HG02885 (cell line): ENCODE measurements at regions not wholly inside any gene's neighbourhood (a gene's known extent, or its start where the extent isn't known, plus 50 kb on each side); places are given as distances from the start of the nearest gene placed in this dataset.

Source experiments
- ATAC-seq: cut with Tn5 transposase; IDR thresholded peaks from one replicate; pipeline ENCODE4 v1.9.1; 2021; ENCODE audit warnings: mild to moderate bottlenecking; ENCODE audit not compliant: unreplicated experiment, poor library complexity

DNA sequence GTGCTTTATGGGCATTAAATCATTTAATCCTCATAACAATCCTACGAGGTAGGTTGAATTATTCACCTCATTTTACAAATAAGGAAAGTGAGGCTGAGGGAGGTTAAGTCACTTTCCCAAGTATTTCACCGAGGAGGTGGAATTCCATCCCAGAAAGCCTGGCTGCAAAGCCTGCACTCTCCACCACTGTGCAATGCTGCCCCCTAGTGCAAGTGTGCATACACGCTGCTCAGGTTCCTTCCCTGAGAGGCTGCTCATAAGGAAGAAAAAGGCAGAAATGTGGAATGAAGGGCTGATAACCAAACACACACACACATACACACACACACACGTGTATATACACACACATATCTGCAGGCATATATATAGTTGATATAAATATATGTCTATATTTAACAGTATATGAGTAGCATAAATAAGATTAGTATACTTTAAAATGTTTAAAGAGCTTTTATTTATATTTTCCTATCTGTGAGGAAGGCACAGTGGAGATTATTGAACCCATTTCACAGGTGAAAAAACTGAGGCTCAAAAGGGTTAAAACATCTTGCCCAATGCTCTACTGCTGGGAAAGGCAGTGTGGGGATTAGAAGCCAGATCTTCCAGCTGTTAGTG lies 714.5 kb upstream of the TENM3 start:
- peak; percentile 88 for ATAC-seq

DNA sequence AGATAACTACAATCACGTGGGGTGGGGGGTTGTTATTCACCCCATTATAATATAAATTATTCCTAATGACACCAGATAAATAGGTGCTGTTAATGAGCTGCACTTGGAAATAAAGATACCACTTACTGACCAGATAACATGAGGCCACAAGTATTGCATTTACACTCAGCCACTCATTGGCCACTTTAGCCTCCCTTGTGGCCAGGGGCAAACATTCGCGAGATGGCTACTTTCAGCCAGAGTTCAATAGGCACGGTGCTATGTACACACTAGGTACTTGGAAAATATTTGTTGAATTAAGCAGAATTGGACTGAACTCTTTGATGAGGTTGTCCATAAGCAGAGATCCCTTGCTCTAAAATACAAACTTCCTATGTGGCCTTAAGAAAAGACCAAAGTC lies 713.7 kb upstream of the TENM3 start:
- no peak for ATAC-seq

DNA sequence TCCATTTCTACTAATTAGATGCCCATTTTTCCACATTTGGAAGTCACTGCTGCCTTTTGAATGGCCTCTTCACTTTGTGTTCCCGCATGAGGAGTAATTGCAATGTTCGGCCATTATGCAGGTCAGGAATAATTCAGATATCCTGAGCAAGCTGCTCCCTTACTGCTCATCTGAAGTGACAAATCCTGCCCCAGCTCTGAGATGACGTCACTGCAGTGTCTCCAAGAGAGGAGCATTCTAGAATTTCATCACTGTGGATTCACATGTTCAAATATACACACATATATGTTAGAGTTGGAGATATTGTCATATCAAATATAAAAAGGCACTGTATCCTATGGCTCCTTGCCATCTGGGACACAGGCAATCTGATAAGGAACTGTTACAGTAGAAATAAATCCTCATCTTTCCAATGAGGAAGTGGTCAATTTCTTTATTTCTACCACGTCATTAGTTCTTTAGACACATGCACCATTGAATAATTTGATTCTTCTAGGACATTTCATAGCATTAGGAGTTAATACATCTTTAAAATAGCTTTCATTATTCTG lies 706.9 kb upstream of the TENM3 start:
- ATAC-seq: no peak

DNA sequence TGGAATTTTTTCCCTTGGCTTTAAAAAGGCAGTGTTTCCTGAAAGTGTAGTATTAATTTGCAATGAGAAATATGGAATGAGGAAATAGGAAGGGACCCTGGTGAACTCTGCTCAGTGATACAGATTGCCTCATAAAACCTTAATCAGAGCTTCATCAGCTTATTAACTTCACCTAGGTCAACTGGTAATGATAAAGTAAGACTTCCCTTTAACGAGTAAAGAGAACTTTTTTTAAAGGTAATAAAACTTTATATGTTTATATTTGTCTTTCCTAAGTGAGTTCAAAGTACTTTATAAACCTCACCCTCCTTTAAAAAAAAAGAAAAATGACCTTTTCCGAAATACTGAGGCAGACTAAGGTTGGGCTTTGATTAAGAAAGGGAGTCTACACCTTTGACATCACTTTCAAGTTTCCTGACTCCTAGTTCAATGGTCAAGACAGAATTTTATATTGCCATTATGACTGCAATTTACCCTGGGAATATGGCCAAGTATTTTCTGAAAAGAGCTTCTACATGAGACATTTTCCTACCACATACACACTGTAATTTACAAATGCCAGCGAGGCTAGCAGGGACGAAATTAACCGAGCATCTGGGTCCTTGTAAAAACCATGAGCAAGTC lies 706.3 kb upstream of the TENM3 start:
- ATAC-seq: no peak

DNA sequence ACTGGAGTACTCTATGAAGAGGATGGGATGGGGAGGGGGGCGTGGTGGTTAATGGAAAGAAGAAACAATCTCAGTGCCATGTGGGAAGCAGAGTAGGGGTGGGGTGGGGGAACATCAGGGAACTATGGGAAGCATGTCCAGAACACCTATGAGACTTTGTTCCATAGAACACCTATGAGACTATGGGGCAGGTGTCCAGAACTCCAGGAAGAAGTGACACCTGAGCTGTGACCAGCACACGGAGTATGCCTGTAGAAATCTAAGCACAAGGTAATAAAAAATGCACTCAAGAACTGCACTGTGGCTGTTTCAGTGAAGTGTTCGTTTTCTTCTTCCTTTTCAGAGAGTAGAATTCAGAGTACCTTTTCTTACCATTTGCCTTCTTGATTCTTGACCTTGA lies 704.8 kb upstream of the TENM3 start:
- ATAC-seq: no peak

- no peak for ATAC-seq
Observed at GRCh38 chr4:181541396-181541795, 701.8 kb upstream of the TENM3 start.

DNA sequence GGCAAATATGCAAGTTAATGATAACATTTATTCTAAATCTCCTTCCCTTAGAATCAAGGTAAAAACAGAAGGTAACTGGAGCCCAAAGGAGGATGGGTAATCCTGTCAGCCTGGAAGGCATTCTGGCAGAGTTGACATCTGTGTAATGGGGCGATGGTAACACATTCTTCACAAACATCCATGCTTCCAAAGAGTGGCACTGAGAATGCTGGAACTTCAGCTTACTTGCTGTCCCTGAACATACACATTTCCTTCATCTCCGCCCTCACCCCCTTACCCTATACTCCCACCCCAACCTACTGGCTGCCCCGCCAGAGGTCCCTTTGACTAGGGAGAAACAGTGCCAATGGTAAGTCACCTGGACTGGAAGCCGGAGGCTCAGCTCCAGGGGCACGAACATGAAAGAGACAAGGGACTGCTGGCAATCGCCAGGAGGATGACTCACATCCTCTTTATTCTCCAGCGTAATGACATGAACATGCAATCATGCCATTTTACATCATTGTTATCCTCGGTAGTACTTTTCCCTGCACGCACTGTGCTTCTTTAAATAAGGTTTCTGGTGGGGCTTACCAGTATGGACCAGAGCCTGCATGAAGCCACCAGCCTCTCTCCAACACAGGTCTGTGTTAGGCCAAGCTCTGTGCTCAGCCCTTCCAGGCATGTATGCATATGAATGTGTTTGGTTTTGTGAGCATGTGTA lies 694.2 kb upstream of the TENM3 start:
- no peak for ATAC-seq

GRCh38 chr4:181549576-181550188 lies 693.5 kb upstream of the TENM3 start:
- ATAC-seq: no peak

- no peak for ATAC-seq
Observed at GRCh38 chr4:181550381-181550780, 692.8 kb upstream of the TENM3 start.

GRCh38 chr4:181559637-181560036 lies 683.6 kb upstream of the TENM3 start:
- ATAC-seq: no peak

- ATAC-seq: no peak
Observed at GRCh38 chr4:181562399-181562798, 680.8 kb upstream of the TENM3 start.

DNA sequence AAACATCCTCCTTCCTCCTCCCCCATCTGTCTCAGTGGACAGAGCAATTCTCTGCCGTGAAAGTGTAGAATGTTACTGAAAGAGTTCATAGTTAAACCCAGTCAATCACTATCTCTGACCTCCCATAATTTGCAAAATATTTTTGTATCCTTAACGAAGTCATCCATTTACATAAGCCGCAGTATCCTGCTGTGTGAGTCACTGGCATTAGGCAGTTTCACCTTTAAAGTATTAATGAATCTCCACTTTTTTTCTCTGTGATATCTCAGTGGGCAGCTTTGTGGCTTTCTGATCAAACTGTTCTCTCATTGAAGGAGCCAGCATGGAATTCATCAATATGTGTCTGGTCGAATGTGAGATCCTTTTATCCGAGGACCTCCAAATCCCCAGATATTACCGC lies 678.6 kb upstream of the TENM3 start:
- ATAC-seq: no peak

- ATAC-seq: no peak
Observed at GRCh38 chr4:181566490-181566889, 676.7 kb upstream of the TENM3 start.

GRCh38 chr4:181569553-181569952 lies 673.6 kb upstream of the TENM3 start:
- peak; percentile 87 for ATAC-seq

DNA sequence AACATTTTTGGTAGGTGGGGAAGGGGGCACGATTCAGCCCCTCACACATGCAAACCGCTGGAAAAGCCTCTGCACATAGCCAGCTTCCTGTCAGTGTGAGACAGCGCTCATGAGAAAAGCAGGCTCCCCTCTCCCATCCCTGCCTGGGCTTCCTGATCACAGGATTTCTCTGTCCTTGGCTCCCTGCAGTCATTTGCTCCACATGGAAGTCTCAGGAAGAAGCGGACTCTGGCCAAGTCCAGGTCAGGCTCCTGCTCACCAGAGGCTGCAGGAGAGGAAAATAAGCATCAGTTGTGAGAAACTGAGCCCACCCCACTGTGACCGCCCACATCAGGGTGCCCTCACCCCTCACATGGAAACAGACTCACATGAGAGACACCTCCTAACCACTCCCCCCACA lies 664.3 kb upstream of the TENM3 start:
- ATAC-seq: no peak

- no peak for ATAC-seq
Observed at GRCh38 chr4:181579486-181579885, 663.7 kb upstream of the TENM3 start.

DNA sequence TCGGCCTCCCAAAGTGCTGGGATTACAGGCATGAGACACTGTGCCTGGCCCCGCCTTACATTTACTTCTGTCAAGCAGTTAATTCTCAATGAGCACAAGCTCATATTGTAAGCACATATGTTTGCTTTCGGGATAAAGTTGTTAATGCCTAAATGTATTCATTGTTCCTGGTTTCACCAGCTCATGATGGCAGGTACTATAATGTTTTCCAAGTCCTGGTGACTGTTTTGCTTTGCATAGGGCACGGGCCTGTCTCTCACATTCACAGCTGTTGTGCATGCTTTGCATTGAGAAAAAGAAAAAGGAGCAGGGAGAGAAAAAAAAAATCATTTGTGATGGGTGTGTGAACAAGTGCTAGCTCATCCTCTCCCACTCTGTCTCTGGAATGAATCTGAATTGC lies 661.2 kb upstream of the TENM3 start:
- no peak for ATAC-seq

- no peak for ATAC-seq
Observed at GRCh38 chr4:181582595-181582994, 660.6 kb upstream of the TENM3 start.

DNA sequence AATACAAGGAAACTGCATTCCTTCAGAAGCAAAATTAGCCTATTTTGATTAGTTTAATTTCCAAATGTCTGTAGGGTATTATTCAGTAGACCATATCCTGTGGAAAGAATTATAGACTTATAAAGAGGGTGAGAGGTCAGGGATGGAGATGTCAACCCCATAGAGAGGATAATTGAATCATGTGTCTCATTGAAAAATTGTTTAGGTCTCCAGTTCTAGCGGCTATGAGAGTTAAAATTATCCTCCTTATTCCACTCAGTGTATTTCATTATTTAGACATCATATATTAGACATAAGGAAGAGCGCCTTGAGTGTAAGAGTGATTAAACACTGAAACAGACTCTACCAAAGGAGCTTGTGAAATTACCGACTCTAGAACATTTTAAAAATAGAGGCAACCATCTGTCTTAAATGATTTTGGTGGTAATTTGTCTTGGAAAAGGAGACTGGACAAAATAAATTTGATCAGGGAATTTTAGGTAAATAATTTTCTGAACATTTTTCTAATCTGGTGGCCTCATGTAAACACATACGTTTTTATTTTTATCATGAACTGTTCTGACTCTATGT lies 654.4 kb upstream of the TENM3 start:
- ATAC-seq: no peak

DNA sequence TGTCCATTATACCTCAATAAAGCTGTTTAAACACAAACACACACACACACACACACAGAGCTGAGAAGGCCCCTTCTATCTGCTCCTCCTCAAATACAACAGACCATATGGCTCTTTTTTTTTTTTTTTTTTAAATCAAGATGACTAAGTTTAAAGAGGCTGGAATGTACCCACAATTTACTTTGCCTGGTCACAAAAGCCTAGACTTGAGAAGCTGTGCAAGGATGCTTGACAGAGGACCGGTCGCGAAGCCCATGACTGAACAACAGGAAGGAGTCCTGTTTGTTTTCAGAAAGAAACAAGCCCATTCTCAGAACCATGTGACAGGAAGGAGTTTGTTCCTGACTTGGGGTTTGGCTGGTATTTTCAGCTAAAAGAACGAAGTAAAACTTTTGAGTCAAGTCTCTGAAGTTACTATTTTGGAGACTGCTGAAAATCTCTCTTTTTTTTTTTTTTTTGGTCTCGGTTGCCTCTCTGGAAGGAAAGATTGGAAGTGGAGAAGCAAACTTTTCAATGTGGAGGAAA lies 650.9 kb upstream of the TENM3 start:
- no peak for ATAC-seq

- ATAC-seq: no peak
Observed at GRCh38 chr4:181593703-181594102, 649.5 kb upstream of the TENM3 start.
